ENCODE measurements at regions not wholly inside any gene's neighbourhood (a gene's known extent, or its start where the extent isn't known, plus 50 kb on each side); places are given as distances from the start of the nearest gene placed in this dataset.

GRCh38 chr15:66836231-66837030 lies 134.4 kb downstream of the SMAD6 start:
- TF ChIP-seq CREB1 (IDR thresholded peaks at IDR 0.05; ENCODE audit: low read depth), result no peak
- TF ChIP-seq RAD21 (IDR thresholded peaks at IDR 0.05; ENCODE audit: low read depth), result no peak
- TF ChIP-seq TEAD4 (IDR thresholded peaks at IDR 0.05), result no peak
- TF ChIP-seq EGR1 (IDR thresholded peaks at IDR 0.05), result no peak
- TF ChIP-seq EP300 (IDR thresholded peaks at IDR 0.05; ENCODE audit: borderline replicate concordance), result no peak
- TF ChIP-seq MAX (IDR thresholded peaks at IDR 0.05), result no peak
- no peak for TF ChIP-seq FOXM1 (IDR thresholded peaks at IDR 0.05; ENCODE audit: borderline replicate concordance, low read depth)
- TF ChIP-seq ZBTB7A (IDR thresholded peaks at IDR 0.05; ENCODE audit: low read depth), result no peak
- TF ChIP-seq CEBPB (IDR thresholded peaks at IDR 0.05), result no peak
- TF ChIP-seq REST (IDR thresholded peaks at IDR 0.05; ENCODE audit: low read depth), result no peak
- no peak for TF ChIP-seq YY1 (IDR thresholded peaks at IDR 0.05; ENCODE audit: low read depth)
- no peak for TF ChIP-seq NFIC (IDR thresholded peaks at IDR 0.05)
- no peak for TF ChIP-seq TCF12 (IDR thresholded peaks at IDR 0.05; ENCODE audit: low read depth)
- no peak for TF ChIP-seq TAF1 (IDR thresholded peaks at IDR 0.05; ENCODE audit: low read depth)
- TF ChIP-seq USF1 (IDR thresholded peaks at IDR 0.05), result no peak

- no peak for TF ChIP-seq CREB1 (IDR thresholded peaks at IDR 0.05; ENCODE audit: low read depth)
- no peak for TF ChIP-seq TCF12 (IDR thresholded peaks at IDR 0.05; ENCODE audit: low read depth)
- no peak for TF ChIP-seq YY1 (IDR thresholded peaks at IDR 0.05; ENCODE audit: low read depth)
- TF ChIP-seq ZBTB7A (IDR thresholded peaks at IDR 0.05; ENCODE audit: low read depth), result no peak
- no peak for TF ChIP-seq RAD21 (IDR thresholded peaks at IDR 0.05; ENCODE audit: low read depth)
- TF ChIP-seq NFIC (IDR thresholded peaks at IDR 0.05), result no peak
- no peak for TF ChIP-seq CEBPB (IDR thresholded peaks at IDR 0.05)
- TF ChIP-seq TEAD4 (IDR thresholded peaks at IDR 0.05), result no peak
- TF ChIP-seq FOXM1 (IDR thresholded peaks at IDR 0.05; ENCODE audit: borderline replicate concordance, low read depth), result no peak
- no peak for TF ChIP-seq EGR1 (IDR thresholded peaks at IDR 0.05)
- TF ChIP-seq USF1 (IDR thresholded peaks at IDR 0.05), result no peak
Measured at GRCh38 chr15:66838202-66838601, 136.2 kb downstream of the SMAD6 start.

- TF ChIP-seq USF1 (IDR thresholded peaks at IDR 0.05), result no peak
- TF ChIP-seq RAD21 (IDR thresholded peaks at IDR 0.05; ENCODE audit: low read depth), result peak; percentile 45
Measured at GRCh38 chr15:66838671-66839239, 136.7 kb downstream of the SMAD6 start.

GRCh38 chr15:66839506-66840112 lies 137.6 kb downstream of the SMAD6 start:
- no peak for TF ChIP-seq ZBTB7A (IDR thresholded peaks at IDR 0.05; ENCODE audit: low read depth)
- TF ChIP-seq USF1 (IDR thresholded peaks at IDR 0.05), result peak; percentile 72

- TF ChIP-seq TEAD4 (IDR thresholded peaks at IDR 0.05), result no peak
- TF ChIP-seq ZBTB7A (IDR thresholded peaks at IDR 0.05; ENCODE audit: low read depth), result no peak
- TF ChIP-seq TCF12 (IDR thresholded peaks at IDR 0.05; ENCODE audit: low read depth), result no peak
- TF ChIP-seq YY1 (IDR thresholded peaks at IDR 0.05; ENCODE audit: low read depth), result no peak
- TF ChIP-seq EP300 (IDR thresholded peaks at IDR 0.05; ENCODE audit: borderline replicate concordance), result no peak
- TF ChIP-seq NFIC (IDR thresholded peaks at IDR 0.05), result no peak
- no peak for TF ChIP-seq RAD21 (IDR thresholded peaks at IDR 0.05; ENCODE audit: low read depth)
- TF ChIP-seq MAX (IDR thresholded peaks at IDR 0.05), result no peak
- TF ChIP-seq USF1 (IDR thresholded peaks at IDR 0.05), result no peak
- no peak for TF ChIP-seq EGR1 (IDR thresholded peaks at IDR 0.05)
- TF ChIP-seq REST (IDR thresholded peaks at IDR 0.05; ENCODE audit: low read depth), result no peak
- TF ChIP-seq CREB1 (IDR thresholded peaks at IDR 0.05; ENCODE audit: low read depth), result no peak
- TF ChIP-seq FOXM1 (IDR thresholded peaks at IDR 0.05; ENCODE audit: borderline replicate concordance, low read depth), result no peak
- no peak for TF ChIP-seq TAF1 (IDR thresholded peaks at IDR 0.05; ENCODE audit: low read depth)
- no peak for TF ChIP-seq CEBPB (IDR thresholded peaks at IDR 0.05)
Measured at GRCh38 chr15:66840615-66841390, 138.8 kb downstream of the SMAD6 start.
